K562 (cell line): ENCODE measurements at regions not wholly inside any gene's neighbourhood (a gene's known extent, or its start where the extent isn't known, plus 50 kb on each side); places are given as distances from the start of the nearest gene placed in this dataset.

Experiments used
- ATAC-seq: fragments of 200-7000 bp; cut with Tn5 transposase; 3 replicates; pipeline ENCODE4 v1.9.1; 2020; ENCODE audit warnings: moderate library complexity
- BruUV-seq: library from RNA; stranded (reverse); fragments of 400-500 nt; replicated peaks from 2 replicates; lab custom pipeline; 2021; lab: Mats Ljungman, UMichigan
- CTCF ChIA-PET: fragments of 300-600 bp; formaldehyde crosslinking; extraction: SDS; loops from one replicate; lab custom pipeline; 2021; ENCODE audit warnings: low intra/inter-chr PET ratio; lab: Yijun Ruan, JAX
- POLR2A ChIA-PET: fragments of 300-600, 350-650 bp; sonication (Branson Sonifier 250); formaldehyde crosslinking; extraction: SDS; loops from one replicate; lab custom pipeline; 2021; ENCODE audit warnings: antibody characterized with exemption, inconsistent platforms; lab: Yijun Ruan, JAX
- DNase-seq, 4 experiments: peaks; one replicate each; pipeline versions ENCODE4 v3.0.0 to v3.0.0-alpha.2; 2011 to 2018; ENCODE audit warnings: low spot score in 3 of 4, mixed read lengths in 3 of 4; ENCODE audit errors: extremely low read depth in 1 of 4
- FAIRE-seq: peaks from 2 replicates; lab custom pipeline; 2011; peaks lifted over from hg19 to GRCh38; lab: Jason Lieb, UNC
- H2AFZ ChIP-seq: 2 replicates; pipeline ENCODE4 v1.6.0; 2011; ENCODE audit warnings: low read depth, low read length, control low read depth, inconsistent platforms
- H3K27ac ChIP-seq: fragments of 200-600 bp; 3 replicates; pipeline ENCODE4 v1.8.0; 2011; ENCODE audit warnings: low read depth, mild to moderate bottlenecking, control low read depth, inconsistent platforms, low read length, moderate library complexity, mixed read lengths; ENCODE audit errors: extremely low read depth
- H3K27me3 ChIP-seq, 2 experiments: fragments of 300-600 bp in 1 of 2; 2 replicates in 1 of 2; 3 replicates in 1 of 2; pipeline versions ENCODE4 v1.6.0 to v1.8.0; 2011; ENCODE audit warnings: inconsistent platforms in 2 of 2, low read length in 2 of 2, mild to moderate bottlenecking in 1 of 2, mixed read lengths in 1 of 2, moderate library complexity in 1 of 2; ENCODE audit not compliant: control insufficient read depth in 2 of 2, insufficient read depth in 2 of 2
- H3K36me3 ChIP-seq: fragments of 300-600 bp; 3 replicates; pipeline ENCODE4 v1.8.0; 2011; ENCODE audit warnings: mild to moderate bottlenecking, low read length, inconsistent platforms; ENCODE audit not compliant: control insufficient read depth, insufficient read depth
- H3K4me1 ChIP-seq, 2 experiments: fragments of 200-600 bp in 1 of 2; replicated peaks in 1 of 2; 2 replicates in 1 of 2; 3 replicates in 1 of 2; pipeline versions ENCODE4 v1.5.1 to v1.8.0; 2011; ENCODE audit warnings: inconsistent platforms in 2 of 2, low read length in 2 of 2, mild to moderate bottlenecking in 1 of 2, mixed read lengths in 1 of 2, moderate library complexity in 1 of 2; ENCODE audit not compliant: control insufficient read depth in 2 of 2, insufficient read depth in 2 of 2
- H3K4me2 ChIP-seq: 2 replicates; pipeline ENCODE4 v1.6.1; 2011; ENCODE audit warnings: low read length, control low read depth, inconsistent platforms, mixed read lengths; ENCODE audit not compliant: insufficient read depth
- H3K4me3 ChIP-seq: fragments of 200-600 bp; sonication (generic), shearing (Covaris generic); 2 replicates; pipeline ENCODE4 v1.5.1; 2016; ENCODE audit warnings: control low read depth, inconsistent platforms
- H3K79me2 ChIP-seq: fragments of 200-600 bp; 3 replicates; pipeline ENCODE4 v1.8.0; 2011; ENCODE audit warnings: low read length, inconsistent platforms; ENCODE audit not compliant: control insufficient read depth, insufficient read depth
- H3K9ac ChIP-seq, 2 experiments: 2 replicates each; pipeline versions ENCODE4 v1.6.0 to v1.6.1; 2011; ENCODE audit warnings: low read depth in 2 of 2, low read length in 2 of 2, control low read depth in 1 of 2, inconsistent platforms in 1 of 2, mild to moderate bottlenecking in 1 of 2, mixed read lengths in 1 of 2; ENCODE audit not compliant: insufficient read depth in 1 of 2
- H3K9me1 ChIP-seq: one replicate; pipeline ENCODE4 v1.6.0; 2011; ENCODE audit warnings: inconsistent platforms, mild to moderate bottlenecking, low read length, moderate library complexity; ENCODE audit not compliant: control insufficient read depth, insufficient read depth
- H3K9me3 ChIP-seq: replicated peaks from 2 replicates; pipeline ENCODE4 v1.5.1; 2011; ENCODE audit warnings: low read depth, low read length, inconsistent platforms; ENCODE audit not compliant: control insufficient read depth, insufficient read depth
- H4K20me1 ChIP-seq: replicated peaks from 2 replicates; pipeline ENCODE4 v1.6.1; 2011; ENCODE audit warnings: low read length, inconsistent platforms, mixed read lengths; ENCODE audit not compliant: control insufficient read depth, insufficient read depth
- E2F6 ChIP-seq, 2 experiments: IDR thresholded peaks; 2 replicates each; pipeline ENCODE4 v1.6.1; 2011; ENCODE audit warnings: borderline replicate concordance in 1 of 2, control low read depth in 1 of 2, low read depth in 1 of 2, low read length in 1 of 2, mild to moderate bottlenecking in 1 of 2, mixed read lengths in 1 of 2, moderate library complexity in 1 of 2; ENCODE audit not compliant: insufficient read depth in 1 of 2, insufficient read length in 1 of 2, poor library complexity in 1 of 2, severe bottlenecking in 1 of 2; ENCODE audit errors: extremely low read depth in 1 of 2
- HES1 ChIP-seq: fragments of 450-650 bp; IDR thresholded peaks from 2 replicates; pipeline ENCODE4 v1.6.1; 2016; ENCODE audit warnings: low read depth, mild to moderate bottlenecking, moderate library complexity
- HOXB6 ChIP-seq: fragments of 250-450 bp; sonication (Bioruptor Pico); IDR thresholded peaks from 2 replicates; pipeline ENCODE4 v1.5.1; 2022; ENCODE audit warnings: mild to moderate bottlenecking, borderline replicate concordance
- MAZ ChIP-seq, 2 experiments: fragments of 450-650 bp in 1 of 2; sonication (generic) in 1 of 2; formaldehyde crosslinking; IDR thresholded peaks in 1 of 2; conservative IDR thresholded peaks in 1 of 2; 2 replicates each; pipeline versions ENCODE4 v1.4.0 to v1.5.0; 2020; ENCODE audit warnings: mild to moderate bottlenecking in 1 of 2, missing genetic modification reagents in 1 of 2
- MXI1 ChIP-seq: IDR thresholded peaks from 2 replicates; pipeline ENCODE4 v1.6.1; 2011; ENCODE audit warnings: low read depth, mild to moderate bottlenecking, improper control_type of control experiment, low read length
- NCOA6 ChIP-seq: fragments of 450-650 bp; IDR thresholded peaks from 2 replicates; pipeline ENCODE4 v1.6.1; 2017; ENCODE audit warnings: mild to moderate bottlenecking
- NR4A1 ChIP-seq, 2 experiments: fragments of 250-450 bp in 1 of 2; fragments of 450-650 bp in 1 of 2; sonication (Bioruptor Pico) in 1 of 2; IDR thresholded peaks; 2 replicates each; pipeline versions ENCODE4 v1.4.0 to v1.6.1; 2016 to 2020; ENCODE audit warnings: mild to moderate bottlenecking in 2 of 2, missing compliant biosample characterization in 1 of 2, missing genetic modification characterization in 1 of 2, moderate library complexity in 1 of 2
- ZKSCAN8 ChIP-seq: fragments of 200-800 bp; sonication (Bioruptor generic); IDR thresholded peaks from 2 replicates; pipeline ENCODE4 v1.6.1; 2016; ENCODE audit warnings: missing genetic modification characterization, missing compliant biosample characterization
- ZNF184 ChIP-seq: sonication (generic); formaldehyde crosslinking; IDR thresholded peaks from 2 replicates; pipeline ENCODE4 v1.5.0; 2020; ENCODE audit warnings: missing genetic modification reagents
- ZNF696 ChIP-seq: fragments of 250-450 bp; sonication (Bioruptor Pico); conservative IDR thresholded peaks from 2 replicates; pipeline ENCODE4 v1.4.0; 2020; ENCODE audit warnings: mild to moderate bottlenecking, moderate library complexity
- WGBS: fragments of 100-300 bp; shearing (Covaris generic); methylation state at CpG from one replicate; pipeline ENCODE4 v1.1.6; 2016; ENCODE audit warnings: low coverage, mixed read lengths; ENCODE audit not compliant: insufficient coverage; ENCODE audit errors: missing lambda C conversion rate; 5-methylcytosine and 5-hydroxymethylcytosine counted together
- in situ Hi-C: fragments of 300-500 bp; cut with MboI; formaldehyde crosslinking; loops from 4 replicates; pipeline ENCODE4 v1.15.0; 2018; ENCODE audit warnings: inconsistent platforms, mixed read lengths
- intact Hi-C: fragments of 100-400 bp; cut with micrococcal nuclease; formaldehyde crosslinking; loops from 2 replicates; pipeline ENCODE4 v1.14.2; 2022
- TF ChIP-seq, protein P1 (sequence below): fragments of 250-450 bp; sonication (Bioruptor Pico); IDR thresholded peaks from 2 replicates; pipeline ENCODE4 v1.5.0; 2021; ENCODE audit warnings: mild to moderate bottlenecking, moderate library complexity
- TF ChIP-seq, protein P2 (sequence below): fragments of 250-450 bp; sonication (Bioruptor Pico); IDR thresholded peaks from 2 replicates; pipeline ENCODE4 v1.8.0; 2022; ENCODE audit warnings: inconsistent platforms, mild to moderate bottlenecking, moderate library complexity, borderline replicate concordance
- TF ChIP-seq, protein P3 (sequence below): fragments of 450-650 bp; formaldehyde crosslinking; IDR thresholded peaks from 2 replicates; pipeline ENCODE4 v1.4.0; 2020; ENCODE audit warnings: mild to moderate bottlenecking, moderate library complexity

DNA sequence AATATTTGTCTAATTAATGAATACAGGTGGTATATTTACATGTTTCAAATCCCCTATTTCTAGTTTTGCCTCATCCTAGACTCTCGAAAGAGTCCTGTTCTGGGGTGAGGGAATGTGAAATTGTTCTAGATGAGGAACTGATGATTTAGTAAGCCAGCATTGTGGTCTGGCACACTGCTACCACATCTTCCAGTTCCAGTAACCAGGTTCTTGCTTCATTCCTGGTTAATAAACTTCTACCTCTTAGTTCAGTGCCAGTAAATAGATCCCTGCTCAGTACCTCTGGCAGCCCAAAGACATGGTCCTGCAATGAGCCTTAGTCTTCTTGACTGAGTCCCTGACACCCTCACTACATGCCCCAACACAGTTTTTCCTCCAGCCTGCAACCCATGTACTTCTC is 207.7 kb downstream of the SREK1 start:
- intact Hi-C loops, result no loop called here
- in situ Hi-C loops, result no loop called here
- POLR2A ChIA-PET, result no interaction called here

More for the DNA sequence above, 207.7 kb downstream of the SREK1 start:
- no peak overlapping the region for H3K9ac ChIP-seq
- H3K9me1 ChIP-seq, result no peaks in the 10 kb centered on the region
- BruUV-seq, result no TSS peak
- no peak overlapping the region for H3K27ac ChIP-seq
- no peak overlapping the region for H3K4me3 ChIP-seq
- H3K79me2 ChIP-seq, result no peaks in the 10 kb centered on the region
- 0 out of 5 replicates have a peak, but pooled peaks cover 0 to 6% of the 10 kb centered on the region in 2 experiments for H3K27me3 ChIP-seq
- WGBS, result 4% methylated on average over 1 of the region's 1 CpG
- no peak for FAIRE-seq
- H3K4me1 ChIP-seq, result no peaks in the 10 kb centered on the region
- no peak for DNase-seq
- H4K20me1 ChIP-seq, result no peaks in the 10 kb centered on the region
- no peak overlapping the region for H3K4me2 ChIP-seq
- no peak for ATAC-seq
- TF ChIP-seq E2F6 (IDR thresholded peaks at IDR 0.05; ENCODE audit: borderline replicate concordance in 1 of 2, extremely low read depth in 1 of 2, insufficient read depth in 1 of 2, insufficient read length in 1 of 2, low read depth in 1 of 2, low read length in 1 of 2, poor library complexity in 1 of 2, severe bottlenecking in 1 of 2), result no peak
- TF ChIP-seq, protein P1, sequence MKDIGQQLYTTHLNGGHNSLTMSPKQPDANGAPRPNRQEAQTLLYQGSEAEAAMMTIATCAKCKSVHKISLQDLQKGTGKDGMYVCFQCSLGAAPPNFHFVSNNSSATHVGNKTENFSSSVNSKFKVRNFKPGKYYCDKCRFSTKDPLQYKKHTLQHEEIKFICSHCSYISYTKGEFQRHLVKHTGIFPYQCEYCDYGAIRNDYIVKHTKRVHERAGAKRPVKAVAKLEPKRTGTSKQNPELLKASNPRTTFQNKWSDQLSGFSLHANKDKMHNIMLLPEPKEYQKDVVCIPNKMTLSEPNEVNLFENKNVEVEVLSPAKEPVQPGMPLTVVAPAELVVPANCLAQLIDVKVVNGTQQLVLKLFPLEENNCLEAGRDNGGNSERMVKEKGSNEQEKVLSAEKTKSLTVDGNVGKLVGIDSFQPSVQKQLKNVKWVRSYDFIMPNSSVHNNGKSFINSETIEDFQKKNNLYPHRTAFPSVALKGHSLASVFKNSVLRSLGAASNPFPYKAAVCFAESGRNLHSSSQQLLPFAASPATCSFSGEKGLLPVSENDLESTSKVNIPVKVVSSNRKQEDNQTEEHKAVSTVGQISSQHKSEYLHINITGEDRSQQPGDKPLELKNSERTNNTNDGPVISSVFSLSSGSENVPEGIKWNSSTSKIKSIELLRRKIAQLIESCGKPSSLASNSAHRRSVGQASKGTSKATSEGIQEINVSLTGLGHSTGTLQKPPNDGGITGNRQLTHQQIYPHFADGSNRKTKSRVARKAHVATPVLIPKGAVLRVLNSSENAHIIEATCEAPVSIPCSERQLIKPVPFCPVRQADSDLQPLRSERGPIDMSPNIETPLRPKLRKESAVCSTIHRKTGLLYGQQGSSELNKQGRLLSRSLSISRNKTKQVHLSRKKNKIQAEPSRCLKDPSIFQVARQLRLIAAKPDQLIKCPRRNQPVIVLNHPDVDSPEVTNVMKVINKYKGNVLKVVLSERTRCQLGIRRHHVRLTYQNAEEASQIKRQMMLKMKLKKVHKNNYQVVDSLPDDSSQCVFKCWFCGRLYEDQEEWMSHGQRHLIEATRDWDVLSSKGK (CRISPR knock-in tag), result no peak
- no peak for TF ChIP-seq ZNF184 (CRISPR knock-in tag)
- TF ChIP-seq, protein P2, sequence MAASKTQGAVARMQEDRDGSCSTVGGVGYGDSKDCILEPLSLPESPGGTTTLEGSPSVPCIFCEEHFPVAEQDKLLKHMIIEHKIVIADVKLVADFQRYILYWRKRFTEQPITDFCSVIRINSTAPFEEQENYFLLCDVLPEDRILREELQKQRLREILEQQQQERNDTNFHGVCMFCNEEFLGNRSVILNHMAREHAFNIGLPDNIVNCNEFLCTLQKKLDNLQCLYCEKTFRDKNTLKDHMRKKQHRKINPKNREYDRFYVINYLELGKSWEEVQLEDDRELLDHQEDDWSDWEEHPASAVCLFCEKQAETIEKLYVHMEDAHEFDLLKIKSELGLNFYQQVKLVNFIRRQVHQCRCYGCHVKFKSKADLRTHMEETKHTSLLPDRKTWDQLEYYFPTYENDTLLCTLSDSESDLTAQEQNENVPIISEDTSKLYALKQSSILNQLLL (CRISPR knock-in tag), result no peak
- TF ChIP-seq ZNF696 (CRISPR knock-in tag), result no peak
- no peak for TF ChIP-seq HOXB6 (CRISPR knock-in tag)
- TF ChIP-seq NR4A1 (CRISPR knock-in tag; IDR thresholded peaks at IDR 0.05), result no peak
- TF ChIP-seq NR4A1 (tag; IDR thresholded peaks at IDR 0.05), result no peak
- TF ChIP-seq, protein P3, sequence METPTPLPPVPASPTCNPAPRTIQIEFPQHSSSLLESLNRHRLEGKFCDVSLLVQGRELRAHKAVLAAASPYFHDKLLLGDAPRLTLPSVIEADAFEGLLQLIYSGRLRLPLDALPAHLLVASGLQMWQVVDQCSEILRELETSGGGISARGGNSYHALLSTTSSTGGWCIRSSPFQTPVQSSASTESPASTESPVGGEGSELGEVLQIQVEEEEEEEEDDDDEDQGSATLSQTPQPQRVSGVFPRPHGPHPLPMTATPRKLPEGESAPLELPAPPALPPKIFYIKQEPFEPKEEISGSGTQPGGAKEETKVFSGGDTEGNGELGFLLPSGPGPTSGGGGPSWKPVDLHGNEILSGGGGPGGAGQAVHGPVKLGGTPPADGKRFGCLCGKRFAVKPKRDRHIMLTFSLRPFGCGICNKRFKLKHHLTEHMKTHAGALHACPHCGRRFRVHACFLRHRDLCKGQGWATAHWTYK (CRISPR knock-in tag), result no peak
- no peak for TF ChIP-seq MAZ (CRISPR knock-in tag; conservative IDR thresholded peaks at IDR 0.05 in 1 of 2, IDR thresholded peaks at IDR 0.05 in 1 of 2)
- no peak for TF ChIP-seq NCOA6
- no peak for TF ChIP-seq HES1
- TF ChIP-seq ZKSCAN8 (CRISPR knock-in tag), result no peak
- no peak for TF ChIP-seq MXI1
- TF ChIP-seq, all 486 proteins: peak for 0
- Histone ChIP-seq H3K36me3 (no peaks in the 10 kb centered on the region), H3K9me3 (no peaks in the 10 kb centered on the region), H2AFZ (no peak overlapping the region)
- CTCF ChIA-PET, result no interaction called here
